GF-D8 (cell line): ENCODE measurements at regions not wholly inside any gene's neighbourhood (a gene's known extent, or its start where the extent isn't known, plus 50 kb on each side); places are given as distances from the start of the nearest gene placed in this dataset.

Experiments
- DNase-seq: peaks from one replicate; lab custom pipeline; 2025; lab: John Stamatoyannopoulos, UW

- DNase-seq = no peak
These were observed 1083.2 kb downstream of the FLRT2 start for GRCh38 chr14:86613126-86613525.

- no peak for DNase-seq
These were observed 1074.6 kb downstream of the FLRT2 start for GRCh38 chr14:86604561-86604960.

DNA sequence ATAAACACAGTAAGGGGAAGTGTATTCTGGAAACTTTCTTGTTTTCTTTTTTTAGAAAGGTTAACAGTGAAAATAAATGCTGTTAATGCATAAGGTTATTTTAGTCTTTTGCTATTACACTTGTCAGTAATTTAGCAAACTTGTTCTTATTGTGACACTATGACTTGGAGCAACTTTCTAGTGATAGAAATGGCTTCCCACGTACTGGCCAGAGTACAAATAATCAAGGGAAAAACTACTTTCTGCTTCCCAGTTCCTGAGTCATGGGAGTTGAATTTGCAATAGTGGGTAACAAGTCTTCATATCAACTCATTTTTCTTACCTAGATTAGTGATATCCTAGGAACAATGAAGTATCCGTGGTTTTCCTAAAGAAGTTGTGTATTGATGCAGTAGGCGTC, 1072.3 kb downstream of the FLRT2 start:
- DNase-seq = no peak

- no peak for DNase-seq
These were observed 1071.9 kb downstream of the FLRT2 start for GRCh38 chr14:86601813-86602212.

DNA sequence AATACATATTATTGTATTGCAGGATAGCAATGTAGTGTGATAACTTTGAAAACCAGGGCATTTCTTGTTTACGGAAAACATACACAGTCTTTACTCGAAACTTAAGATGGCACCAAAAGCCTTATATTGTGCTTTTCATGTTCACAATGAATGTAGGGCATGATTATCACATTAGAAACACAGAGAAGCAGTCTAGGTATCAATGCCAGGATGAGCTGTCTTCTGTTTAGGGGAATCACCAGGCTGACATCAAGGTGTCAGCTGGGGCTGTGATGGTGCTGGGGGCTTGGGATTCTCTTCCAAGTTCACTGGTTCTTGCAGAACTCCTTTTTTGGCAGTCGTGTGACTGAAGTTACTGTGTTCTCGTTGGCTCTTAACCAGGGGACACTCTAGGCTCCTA, 1067.3 kb downstream of the FLRT2 start:
- no peak for DNase-seq

DNA sequence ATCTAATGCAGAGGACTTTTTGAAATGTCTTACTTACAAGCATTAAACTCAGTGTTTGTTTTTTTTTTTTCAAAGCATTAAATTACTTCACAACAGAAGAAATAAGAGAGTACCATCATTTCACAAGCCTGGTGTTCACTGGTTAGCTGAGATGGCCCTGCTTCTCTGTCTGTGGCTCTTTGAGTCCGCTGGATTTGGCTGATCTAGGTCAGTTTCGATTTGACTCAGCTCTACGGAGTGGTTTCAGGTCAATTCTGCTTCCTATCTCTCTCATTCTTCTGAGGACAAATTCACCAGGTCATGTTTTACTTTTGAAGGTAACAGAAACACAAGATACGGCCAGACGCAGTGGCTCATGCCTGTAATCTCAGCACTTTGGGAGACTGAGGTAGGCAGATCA, 1066.1 kb downstream of the FLRT2 start:
- DNase-seq = no peak

DNA sequence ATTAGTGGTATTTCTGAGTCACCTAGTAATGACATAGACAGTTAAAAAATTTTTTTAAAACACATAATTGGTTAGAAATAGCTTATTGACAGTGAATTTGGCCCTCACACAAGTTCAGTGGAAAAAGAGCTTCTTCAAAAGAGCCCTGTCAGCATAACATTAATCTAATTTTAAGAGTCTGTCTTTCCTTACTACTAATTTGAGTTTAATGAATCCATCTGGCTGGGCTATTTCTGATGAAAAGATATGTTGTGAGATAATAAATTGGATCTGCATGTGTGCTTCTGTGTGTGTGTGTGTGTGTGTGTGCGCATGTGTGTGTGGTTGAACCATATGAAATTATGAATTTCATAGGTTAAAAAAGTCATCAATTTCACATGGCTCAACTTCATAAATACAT, 1045.2 kb downstream of the FLRT2 start:
- DNase-seq = no peak

GRCh38 chr14:86574778-86575129, 1044.8 kb downstream of the FLRT2 start:
- no peak for DNase-seq

DNA sequence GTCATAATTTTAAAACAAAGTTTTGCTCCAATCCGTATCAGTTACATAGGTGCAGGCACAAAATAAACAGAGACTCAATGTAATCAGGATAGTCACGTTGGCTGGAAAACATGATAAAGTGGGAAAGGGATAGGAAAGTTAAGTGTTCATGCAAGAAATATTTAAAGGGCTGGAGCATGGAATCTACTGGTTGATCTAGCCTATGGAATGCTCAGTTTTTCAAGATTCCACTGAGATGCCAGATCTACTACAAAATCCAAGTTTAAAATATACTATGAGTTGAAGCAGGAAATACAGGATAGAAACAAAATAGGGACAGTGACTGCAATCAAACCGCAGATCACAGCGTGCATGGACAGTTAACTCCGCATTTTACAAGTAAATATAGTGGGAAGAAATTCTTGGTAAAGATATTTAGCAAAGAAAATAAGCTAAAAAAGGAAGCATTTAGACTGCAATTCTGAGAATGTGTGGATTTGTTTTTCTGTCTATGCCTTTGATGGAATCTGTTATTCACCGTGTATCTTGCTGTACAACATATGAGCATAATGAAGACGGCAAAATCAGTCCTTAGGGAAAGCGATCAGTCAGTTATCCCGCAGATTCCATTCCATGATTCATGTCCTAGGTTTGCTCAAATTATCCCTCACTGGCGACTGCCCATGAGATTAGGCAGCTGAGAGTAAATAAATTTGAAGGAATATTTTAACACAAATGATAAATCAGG, 1044.3 kb downstream of the FLRT2 start:
- no peak for DNase-seq

GRCh38 chr14:86570371-86570770, 1040.4 kb downstream of the FLRT2 start:
- DNase-seq = no peak

DNA sequence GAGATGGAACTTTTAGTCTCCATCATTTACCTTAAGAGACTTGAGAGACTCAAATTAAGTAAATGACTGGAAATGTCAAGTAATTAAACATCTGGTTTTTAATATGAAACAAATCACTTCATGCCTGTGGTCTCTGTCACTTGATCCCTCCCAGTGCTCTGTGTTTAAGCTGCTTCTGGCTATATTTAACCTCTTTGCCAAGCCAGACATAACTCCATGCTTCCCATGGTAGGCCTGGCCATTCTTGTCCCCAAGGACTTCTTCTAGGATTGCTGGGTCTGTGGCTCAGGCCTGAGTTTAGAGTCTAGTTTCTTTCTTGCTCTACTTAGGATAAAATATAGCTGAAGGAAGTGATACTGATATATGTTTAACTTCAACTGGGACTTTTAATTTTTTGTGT, 1013.6 kb downstream of the FLRT2 start:
- DNase-seq = no peak

- DNase-seq = no peak
These were observed 1012.0 kb downstream of the FLRT2 start for GRCh38 chr14:86541972-86542371.

GRCh38 chr14:86540636-86541247, 1010.8 kb downstream of the FLRT2 start:
- no peak for DNase-seq

GRCh38 chr14:86539361-86540070, 1009.6 kb downstream of the FLRT2 start:
- no peak for DNase-seq

DNA sequence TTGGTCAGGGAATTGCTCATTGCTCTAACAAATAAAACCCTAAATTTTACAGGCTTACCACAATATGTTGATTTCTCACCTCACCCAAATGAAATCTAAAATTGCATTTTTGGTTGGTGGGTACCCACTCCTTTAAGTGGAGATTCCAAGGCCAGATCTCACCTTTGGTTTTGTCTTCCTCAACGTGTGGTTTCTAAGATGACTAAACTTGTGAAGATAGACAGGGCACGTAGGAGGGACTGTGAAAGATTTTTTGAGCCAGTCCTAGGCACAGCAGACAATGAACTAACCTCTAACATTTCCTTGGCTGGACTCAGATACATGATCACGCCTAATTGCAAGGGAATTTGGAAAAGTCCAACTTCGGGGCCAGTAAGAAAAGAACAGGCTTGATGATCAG, 1003.9 kb downstream of the FLRT2 start:
- DNase-seq = no peak

- DNase-seq = no peak
These were observed 1002.3 kb downstream of the FLRT2 start for GRCh38 chr14:86532219-86532618.

GRCh38 chr14:86530457-86530856, 1000.5 kb downstream of the FLRT2 start:
- DNase-seq = no peak

DNA sequence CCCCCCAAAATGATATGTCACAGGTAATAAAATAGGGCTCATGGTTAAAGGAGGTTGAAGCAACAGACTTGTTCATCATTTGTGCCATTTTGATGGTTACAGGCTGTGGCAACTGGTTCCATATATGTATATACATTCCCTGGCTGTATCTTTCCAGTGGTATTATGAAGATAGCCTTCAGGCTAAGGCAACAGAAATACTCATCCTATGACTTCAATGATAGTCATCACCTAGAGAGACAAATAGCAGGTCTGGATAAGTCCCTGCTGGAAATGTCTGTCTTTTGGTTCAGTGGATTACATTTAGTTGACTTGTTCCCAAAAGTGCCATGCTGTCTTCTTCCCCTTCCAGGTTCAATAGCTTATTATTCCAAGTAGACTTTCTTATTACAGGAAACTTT, 997.4 kb downstream of the FLRT2 start:
- no peak for DNase-seq

- no peak for DNase-seq
These were observed 995.7 kb downstream of the FLRT2 start for GRCh38 chr14:86525673-86526072.

GRCh38 chr14:86521843-86522242, 991.9 kb downstream of the FLRT2 start:
- DNase-seq = no peak

- no peak for DNase-seq
These were observed 991.2 kb downstream of the FLRT2 start for GRCh38 chr14:86521031-86521730.

- no peak for DNase-seq
These were observed 988.4 kb downstream of the FLRT2 start for GRCh38 chr14:86518298-86518697.

DNA sequence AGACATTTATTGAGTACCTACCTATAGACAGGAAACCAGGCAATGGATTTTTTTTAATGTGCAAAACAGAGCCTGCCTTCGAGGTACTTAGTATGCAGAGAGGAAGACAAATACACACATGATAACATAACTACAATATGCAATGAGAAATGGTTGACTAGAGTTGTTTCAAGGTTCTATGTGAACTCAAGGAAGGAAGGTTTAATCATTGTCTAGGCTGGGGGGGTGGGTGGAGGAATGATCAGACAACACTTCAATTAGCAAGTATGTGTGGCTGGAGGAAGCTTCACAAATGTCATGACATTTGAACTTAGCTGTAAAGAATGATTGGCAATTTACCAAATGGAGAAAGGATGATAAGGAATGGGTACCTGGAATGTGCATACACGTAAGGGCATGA, 985.3 kb downstream of the FLRT2 start:
- no peak for DNase-seq
